Retinal pigment epithelial cell (primary cell): ENCODE measurements at regions not wholly inside any gene's neighbourhood (a gene's known extent, or its start where the extent isn't known, plus 50 kb on each side); places are given as distances from the start of the nearest gene placed in this dataset.

Experiments
- DNase-seq: peaks from one replicate; pipeline ENCODE4 v3.0.0-alpha.2; 2010; ENCODE audit warnings: low read depth
- H3K4me3 ChIP-seq: 2 replicates; pipeline ENCODE4 v1.5.1; 2011; ENCODE audit warnings: mild to moderate bottlenecking, low read length, control low read depth, moderate library complexity
- CTCF ChIP-seq: conservative IDR thresholded peaks from 2 replicates; pipeline ENCODE4 v1.5.1; 2011; ENCODE audit warnings: low read depth, low read length, control low read depth, inconsistent platforms

- no peak for DNase-seq
- no peak for TF ChIP-seq CTCF
- no peak overlapping the region for H3K4me3 ChIP-seq
Observed at GRCh38 chr7:41507686-41508268, 195.1 kb downstream of the INHBA start.

- DNase-seq, result no peak
- TF ChIP-seq CTCF, result no peak
- no peak overlapping the region for H3K4me3 ChIP-seq
Observed at GRCh38 chr7:41504214-41504980, 198.5 kb downstream of the INHBA start.

- DNase-seq, result no peak
- no peak overlapping the region for H3K4me3 ChIP-seq
- no peak for TF ChIP-seq CTCF
Observed at GRCh38 chr7:41503438-41503837, 199.5 kb downstream of the INHBA start.

GRCh38 chr7:41501466-41501865 lies 201.4 kb downstream of the INHBA start:
- DNase-seq, result no peak
- no peak for TF ChIP-seq CTCF
- H3K4me3 ChIP-seq, result no peak overlapping the region

- TF ChIP-seq CTCF, result no peak
- no peak overlapping the region for H3K4me3 ChIP-seq
- no peak for DNase-seq
Observed at GRCh38 chr7:41501006-41501405, 201.9 kb downstream of the INHBA start.

GRCh38 chr7:41492603-41493002 lies 210.3 kb downstream of the INHBA start:
- TF ChIP-seq CTCF, result no peak
- DNase-seq, result no peak
- H3K4me3 ChIP-seq, result no peak overlapping the region

GRCh38 chr7:41491883-41492471 lies 210.9 kb downstream of the INHBA start:
- no peak overlapping the region for H3K4me3 ChIP-seq
- TF ChIP-seq CTCF, result no peak
- no peak for DNase-seq
